ENCODE measurements at regions not wholly inside any gene's neighbourhood (a gene's known extent, or its start where the extent isn't known, plus 50 kb on each side); places are given as distances from the start of the nearest gene placed in this dataset.
A peak's percentile ranks its signal among the peaks of the same experiment; 100 is the strongest.

GRCh38 chr1:103348136-103348535, 177.4 kb upstream of the RNPC3 start:
- no peak for DNase-seq

GRCh38 chr1:103344930-103345329, 180.6 kb upstream of the RNPC3 start:
- DNase-seq, result no peak

- peak; percentile 1 for DNase-seq
Observed at GRCh38 chr1:103341377-103341880, 184.1 kb upstream of the RNPC3 start.

- no peak for DNase-seq
Observed at GRCh38 chr1:103337779-103338178, 187.7 kb upstream of the RNPC3 start.

- DNase-seq, result no peak
Observed at GRCh38 chr1:103336408-103336807, 189.1 kb upstream of the RNPC3 start.

GRCh38 chr1:103333141-103333540, 192.4 kb upstream of the RNPC3 start:
- no peak for DNase-seq

- no peak for DNase-seq
Observed at GRCh38 chr1:103327054-103327719, 198.3 kb upstream of the RNPC3 start.

GRCh38 chr1:103326595-103326994, 198.9 kb upstream of the RNPC3 start:
- no peak for DNase-seq

GRCh38 chr1:103309786-103310185, 201.5 kb upstream of the COL11A1 start:
- DNase-seq, result no peak

- DNase-seq, result no peak
Observed at GRCh38 chr1:103307751-103308150, 199.4 kb upstream of the COL11A1 start.

- peak; percentile 70 for DNase-seq
Observed at GRCh38 chr1:103283841-103284669, 175.7 kb upstream of the COL11A1 start.

- DNase-seq, result no peak
Observed at GRCh38 chr1:103283371-103283770, 175.0 kb upstream of the COL11A1 start.

GRCh38 chr1:103275725-103276124, 167.4 kb upstream of the COL11A1 start:
- DNase-seq, result no peak

GRCh38 chr1:103274886-103275285, 166.6 kb upstream of the COL11A1 start:
- peak; percentile 38 for DNase-seq

GRCh38 chr1:103273106-103273505, 164.8 kb upstream of the COL11A1 start:
- DNase-seq, result no peak

GRCh38 chr1:103271471-103271870, 163.1 kb upstream of the COL11A1 start:
- peak; percentile 95 for DNase-seq

GRCh38 chr1:103267893-103268292, 159.6 kb upstream of the COL11A1 start:
- DNase-seq, result no peak

GRCh38 chr1:103267266-103267665, 158.9 kb upstream of the COL11A1 start:
- DNase-seq, result peak; percentile 38

GRCh38 chr1:103266036-103266435, 157.7 kb upstream of the COL11A1 start:
- DNase-seq, result peak; percentile 89

- DNase-seq, result peak; percentile 82
Observed at GRCh38 chr1:103265551-103265950, 157.2 kb upstream of the COL11A1 start.

GRCh38 chr1:103259982-103260381, 151.7 kb upstream of the COL11A1 start:
- DNase-seq, result no peak

- peak; percentile 35 for DNase-seq
Observed at GRCh38 chr1:103256490-103256889, 148.2 kb upstream of the COL11A1 start.

GRCh38 chr1:103254691-103255090, 146.4 kb upstream of the COL11A1 start:
- DNase-seq, result peak; percentile 22

- DNase-seq, result peak; percentile 92
Observed at GRCh38 chr1:103250441-103250861, 142.1 kb upstream of the COL11A1 start.

All from fibroblast of skin of scalp (primary cell).